Cerebellar nuclear complex (tissue), 1 donor: ENCODE measurements at regions not wholly inside any gene's neighbourhood (a gene's known extent, or its start where the extent isn't known, plus 50 kb on each side); places are given as distances from the start of the nearest gene placed in this dataset.

Experiments
- DNase-seq, 2 experiments: peaks; one replicate each; lab custom pipeline; 2025; lab: John Stamatoyannopoulos, UW

DNA sequence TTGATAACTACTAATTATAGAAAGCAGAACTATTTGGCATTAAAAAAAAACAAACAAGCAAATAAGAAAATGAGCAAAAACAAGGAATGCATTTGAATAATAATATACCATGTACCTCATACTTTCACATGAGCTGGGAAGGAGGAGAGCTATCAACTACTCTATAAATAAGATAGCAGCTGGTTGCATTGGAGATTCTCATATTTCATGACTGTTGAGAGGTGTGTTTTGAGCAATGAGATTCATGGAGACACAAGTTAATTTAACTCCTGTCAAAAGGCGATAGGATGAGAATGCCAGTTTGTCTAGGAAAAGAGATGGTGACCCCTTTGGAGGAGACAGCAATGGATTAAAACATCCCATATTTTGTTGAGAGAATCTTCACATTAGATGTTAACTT is 348.8 kb upstream of the SPTLC3 start:
- no peak for DNase-seq

DNA sequence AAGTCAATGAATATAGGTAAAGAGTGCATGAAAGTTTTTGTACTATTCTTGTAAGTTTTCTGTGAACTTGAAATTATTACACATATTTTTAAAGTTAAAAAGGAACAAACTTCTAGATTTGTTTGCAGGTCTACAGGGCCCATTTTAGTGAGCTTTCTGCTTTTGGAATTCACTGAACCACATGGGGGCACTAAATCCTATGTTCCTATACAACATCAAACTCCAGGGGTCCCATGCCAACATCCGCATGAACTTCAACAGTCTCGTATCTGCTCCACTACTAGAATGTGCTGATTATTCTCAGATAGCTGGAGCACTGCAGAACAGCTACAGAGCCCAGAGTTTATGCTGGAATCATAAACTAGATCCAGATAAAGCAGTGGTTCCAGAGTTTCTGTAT is 347.9 kb upstream of the SPTLC3 start:
- DNase-seq, result no peak

- no peak for DNase-seq
Observed at GRCh38 chr20:12670301-12670700, 338.5 kb upstream of the SPTLC3 start.

DNA sequence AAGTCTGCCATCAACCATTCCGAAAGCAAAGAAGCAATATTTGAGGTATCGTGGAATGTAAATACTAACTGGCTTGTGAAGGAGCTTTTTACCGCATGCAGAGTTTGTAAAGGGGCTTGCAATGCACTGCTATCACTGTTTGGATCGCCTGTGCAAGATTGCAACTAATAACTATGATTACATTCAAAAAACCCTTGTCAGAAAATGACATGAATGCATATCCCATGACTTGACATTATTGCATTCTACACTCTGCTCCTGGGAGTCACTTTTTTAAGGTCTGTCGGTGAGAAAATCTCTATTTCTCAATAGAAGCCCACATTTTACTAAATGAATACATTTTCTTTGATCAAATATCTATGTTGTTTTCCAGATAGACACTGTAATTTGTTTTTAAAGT is 335.4 kb upstream of the SPTLC3 start:
- no peak for DNase-seq

GRCh38 chr20:12677925-12678324 is 330.8 kb upstream of the SPTLC3 start:
- DNase-seq, result no peak

DNA sequence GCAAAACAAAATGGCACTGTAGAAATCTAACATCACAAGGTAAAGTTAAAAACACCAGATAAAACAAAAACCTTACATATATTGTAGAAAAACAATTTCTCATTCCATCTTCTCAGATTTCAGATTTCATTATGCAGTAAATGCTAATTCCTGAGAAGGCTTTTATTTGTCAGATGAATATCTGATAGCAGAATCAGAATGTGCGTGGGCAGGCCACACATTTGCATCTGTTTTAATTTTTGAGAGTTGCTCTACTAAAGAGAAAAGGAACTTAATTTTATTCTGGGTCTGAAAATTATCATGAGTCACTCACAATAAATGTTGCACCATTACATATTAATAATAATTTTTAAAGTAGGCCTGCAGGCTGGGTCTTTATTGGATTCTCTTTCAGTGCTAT is 329.3 kb upstream of the SPTLC3 start:
- DNase-seq, result no peak

GRCh38 chr20:12682613-12683012 is 326.2 kb upstream of the SPTLC3 start:
- DNase-seq, result no peak

DNA sequence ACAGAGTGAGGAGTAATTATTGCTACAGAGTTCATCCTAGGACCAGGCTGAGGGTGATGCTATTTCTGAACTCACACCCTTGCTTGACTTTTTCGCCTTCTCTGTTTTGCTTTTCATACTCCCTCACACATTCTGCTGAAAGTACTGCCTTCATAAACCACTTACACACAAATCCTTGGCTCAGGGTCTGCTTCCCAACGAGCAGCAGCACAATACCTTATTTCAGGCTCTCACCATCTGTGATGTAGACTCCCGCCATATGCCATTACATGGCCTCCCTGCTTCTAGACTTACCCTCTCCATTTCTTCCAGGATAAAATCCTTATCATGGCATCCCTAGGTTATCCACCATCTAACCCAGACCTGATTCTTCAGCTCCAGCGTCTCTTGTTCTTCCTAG is 321.3 kb upstream of the SPTLC3 start:
- no peak for DNase-seq

- no peak for DNase-seq
Observed at GRCh38 chr20:12695937-12696336, 312.8 kb upstream of the SPTLC3 start.

DNA sequence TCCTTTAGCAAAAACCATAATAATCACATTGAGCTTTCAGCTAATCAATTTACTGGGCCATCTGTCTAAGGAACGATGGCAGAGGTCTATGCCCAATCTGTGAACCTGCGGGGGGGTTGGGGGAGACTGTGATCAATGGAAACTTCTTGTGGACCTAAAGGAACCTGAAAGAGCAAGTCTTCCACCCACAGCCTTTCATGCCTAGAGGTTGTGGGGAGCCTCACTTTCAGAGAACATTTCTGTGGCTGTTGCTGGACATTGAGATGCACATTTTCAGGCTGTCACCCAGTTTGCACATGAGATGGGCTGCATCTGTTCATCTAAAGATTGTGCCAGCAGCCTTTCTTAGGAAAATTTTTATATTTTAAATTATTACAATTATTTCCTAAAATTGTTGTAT is 310.0 kb upstream of the SPTLC3 start:
- DNase-seq, result no peak

DNA sequence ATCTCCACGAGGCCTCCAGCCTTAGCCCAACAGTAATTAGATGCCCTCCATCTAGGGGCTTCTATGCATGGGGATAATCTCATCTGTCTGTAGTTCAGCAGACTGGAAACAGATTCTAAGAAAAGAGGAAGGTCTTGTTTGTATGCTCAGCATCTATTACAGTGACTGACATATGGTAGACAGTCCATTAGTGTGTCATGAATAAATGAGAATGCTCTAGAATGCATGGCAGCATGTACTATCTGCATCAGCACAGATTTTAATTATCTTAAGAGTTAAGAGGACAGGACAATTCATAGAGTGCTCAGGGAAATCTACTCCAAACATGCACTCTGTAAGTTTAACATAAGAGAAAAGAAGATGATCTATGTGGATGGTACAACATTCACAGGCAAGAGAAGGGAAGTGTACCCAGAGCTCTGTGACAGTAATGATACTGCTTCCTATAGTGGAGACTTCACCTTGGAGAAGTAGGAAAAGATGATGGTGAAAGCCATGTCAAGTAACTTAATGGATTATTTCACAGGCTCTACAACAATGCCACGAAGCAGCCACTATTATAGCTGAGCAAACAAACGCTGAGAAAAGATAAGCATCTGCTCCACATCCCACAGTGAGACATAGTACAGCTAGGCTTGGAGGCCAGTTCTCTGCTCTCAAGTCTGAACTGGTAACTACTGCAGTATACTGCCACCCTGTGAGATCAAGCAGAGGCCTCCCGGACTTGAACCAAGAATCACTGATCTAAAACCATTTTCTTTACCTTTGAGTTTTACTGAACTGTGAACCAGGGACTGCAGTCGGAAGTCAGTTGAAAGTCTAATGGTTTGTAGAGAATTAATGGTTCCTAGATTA is 309.2 kb upstream of the SPTLC3 start:
- no peak for DNase-seq

DNA sequence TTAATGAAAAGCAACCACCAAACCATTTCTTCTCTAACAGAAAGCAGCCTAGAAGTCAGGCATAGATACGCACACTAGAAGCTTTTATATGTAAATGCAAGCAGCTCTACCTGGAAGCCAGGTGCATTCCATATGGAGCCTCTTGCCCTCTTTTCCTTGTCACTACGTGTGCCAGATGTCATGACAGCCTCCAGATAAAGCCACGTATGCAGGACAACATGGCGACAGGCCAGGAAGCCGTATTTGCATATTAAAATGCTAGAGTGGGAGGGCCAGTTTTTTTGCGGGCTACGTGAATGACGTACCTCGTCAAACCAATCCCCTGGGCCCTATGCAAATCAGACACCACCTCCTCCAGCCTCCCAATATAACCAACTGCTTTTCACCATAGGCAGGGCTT is 308.1 kb upstream of the SPTLC3 start:
- no peak for DNase-seq

- DNase-seq, result no peak
Observed at GRCh38 chr20:12702312-12702711, 306.5 kb upstream of the SPTLC3 start.

- no peak for DNase-seq
Observed at GRCh38 chr20:12715371-12715770, 293.4 kb upstream of the SPTLC3 start.

DNA sequence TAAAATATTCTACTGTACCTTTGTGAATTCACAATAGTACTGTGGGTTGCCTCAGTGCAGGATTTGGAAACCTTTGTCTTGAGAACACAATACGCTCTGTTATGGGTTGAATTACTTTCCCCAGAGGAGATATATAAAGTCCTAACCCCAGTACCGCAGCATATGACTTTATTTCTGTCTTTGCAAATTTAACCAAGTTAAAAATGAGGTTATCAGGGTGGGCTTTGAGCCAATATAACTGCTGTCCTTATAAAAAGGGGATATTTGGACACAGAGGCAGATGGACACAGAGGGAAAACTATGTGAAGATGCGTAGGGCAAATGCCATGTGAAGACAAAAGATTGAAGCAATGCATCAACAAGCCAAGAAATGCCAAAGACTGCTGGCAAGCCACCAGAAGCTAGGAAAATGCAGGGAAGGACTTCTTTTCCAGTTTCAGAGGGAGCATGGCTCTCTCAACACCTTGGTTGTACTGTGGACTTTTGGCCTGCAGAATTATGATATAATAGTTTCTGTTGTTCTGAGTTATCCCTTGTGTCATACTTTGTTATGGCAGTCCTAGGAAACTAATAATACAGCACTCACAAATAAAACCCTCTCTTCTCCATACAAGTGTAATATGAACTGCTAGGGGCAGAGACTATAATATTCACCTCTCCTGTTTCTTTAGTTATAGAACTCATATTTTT is 292.6 kb upstream of the SPTLC3 start:
- no peak for DNase-seq

GRCh38 chr20:12717061-12717460 is 291.7 kb upstream of the SPTLC3 start:
- DNase-seq, result no peak

GRCh38 chr20:12718619-12719018 is 290.2 kb upstream of the SPTLC3 start:
- DNase-seq, result no peak

GRCh38 chr20:12721636-12722035 is 287.1 kb upstream of the SPTLC3 start:
- no peak for DNase-seq

DNA sequence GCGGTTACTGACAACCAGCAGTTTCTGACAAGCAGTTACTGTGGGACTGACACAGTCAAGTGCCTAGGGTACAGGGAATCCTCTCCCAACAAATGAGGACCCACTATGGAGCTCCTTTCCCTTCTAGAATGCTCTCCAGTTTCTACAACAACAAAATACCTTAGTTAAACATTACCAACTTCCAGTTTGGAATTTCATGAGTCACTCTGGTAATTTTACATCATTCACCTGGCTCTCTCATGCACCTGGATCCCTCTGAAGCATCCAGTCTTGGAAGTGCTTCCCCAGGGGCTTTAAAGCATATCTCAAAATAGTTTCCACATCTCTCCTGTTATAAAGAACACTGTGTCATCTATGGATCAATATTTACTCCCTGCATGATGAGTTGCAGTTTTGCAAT is 286.7 kb upstream of the SPTLC3 start:
- DNase-seq, result no peak

- no peak for DNase-seq
Observed at GRCh38 chr20:12723811-12724210, 285.0 kb upstream of the SPTLC3 start.

GRCh38 chr20:12728782-12729181 is 280.0 kb upstream of the SPTLC3 start:
- no peak for DNase-seq

DNA sequence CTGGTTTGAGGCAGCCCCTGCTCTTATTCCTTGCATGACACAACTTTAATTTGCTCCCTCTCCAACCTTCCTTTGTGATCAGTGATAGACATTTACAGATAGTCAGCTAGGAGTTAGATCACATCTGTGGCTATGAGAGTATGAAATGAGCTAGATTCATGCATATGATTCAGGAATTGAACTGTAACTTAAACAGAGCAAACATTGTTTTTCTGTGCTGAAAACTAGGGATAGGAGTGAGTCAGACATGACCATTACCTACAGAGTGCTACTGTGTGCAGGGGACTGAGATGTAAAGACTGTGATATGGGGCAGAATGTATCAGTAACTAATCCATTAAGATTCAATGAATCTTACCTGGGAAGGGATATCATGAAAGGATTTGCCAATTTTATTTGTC is 279.4 kb upstream of the SPTLC3 start:
- DNase-seq, result no peak

- no peak for DNase-seq
Observed at GRCh38 chr20:12733811-12734210, 275.0 kb upstream of the SPTLC3 start.

GRCh38 chr20:12737497-12737896 is 271.3 kb upstream of the SPTLC3 start:
- no peak for DNase-seq
